SK-N-DZ (cell line): ENCODE measurements at regions not wholly inside any gene's neighbourhood (a gene's known extent, or its start where the extent isn't known, plus 50 kb on each side); places are given as distances from the start of the nearest gene placed in this dataset.

Experiments used
- DNase-seq: peaks from one replicate; pipeline ENCODE4 v3.0.0-alpha.2; 2015; ENCODE audit warnings: low spot score

DNA sequence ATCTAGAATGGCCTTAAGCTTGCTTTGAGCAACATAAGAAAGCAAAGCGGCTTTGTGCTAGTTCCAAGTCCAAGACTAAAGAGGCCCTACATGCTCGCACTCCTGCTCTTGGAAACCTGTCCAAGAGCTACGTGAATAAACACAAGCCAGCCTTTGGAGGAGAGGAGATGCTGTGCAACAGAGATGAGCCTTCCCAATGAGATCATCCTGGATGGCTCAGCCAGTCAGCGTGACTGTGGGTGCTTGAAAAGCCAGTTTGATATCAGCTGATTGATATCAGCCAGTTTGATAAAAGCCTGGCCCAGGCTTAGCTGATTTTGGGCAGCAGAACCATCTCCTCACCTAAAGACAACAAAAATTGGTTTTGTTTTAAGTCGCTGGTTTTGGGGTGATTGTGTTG lies 481.0 kb upstream of the DSEL start:
- DNase-seq: no peak

GRCh38 chr18:67995769-67996168 lies 479.2 kb upstream of the DSEL start:
- no peak for DNase-seq

- DNase-seq: no peak
Observed at GRCh38 chr18:67980241-67980640, 463.7 kb upstream of the DSEL start.

DNA sequence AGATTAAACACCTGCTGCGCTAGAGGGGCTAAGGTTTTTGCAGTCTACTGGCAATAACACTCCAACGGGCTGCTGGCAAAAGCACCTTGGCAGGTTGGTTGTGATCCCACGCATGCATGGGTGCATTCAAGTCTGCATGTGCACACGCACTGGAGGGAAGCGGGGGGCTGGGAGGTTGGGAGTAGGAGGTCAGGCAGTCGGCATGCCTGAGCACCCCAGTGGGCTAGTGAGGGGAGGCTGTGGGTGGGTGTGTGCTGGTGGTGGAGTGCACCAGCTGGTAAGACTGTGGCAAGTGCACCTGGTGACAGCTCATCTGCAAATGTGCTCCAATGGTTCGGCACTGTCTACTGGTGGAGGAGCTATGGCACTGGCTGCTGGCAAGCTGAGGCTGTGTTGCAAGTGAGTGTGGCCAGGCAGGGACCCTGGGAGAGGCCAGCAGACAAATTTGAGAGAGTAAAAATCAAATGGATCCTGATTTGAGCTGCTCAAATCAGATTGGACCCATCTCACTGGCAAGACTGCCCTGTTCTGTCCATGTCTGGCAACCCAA lies 460.6 kb upstream of the DSEL start:
- no peak for DNase-seq

GRCh38 chr18:67973916-67974315 lies 457.4 kb upstream of the DSEL start:
- DNase-seq: no peak

DNA sequence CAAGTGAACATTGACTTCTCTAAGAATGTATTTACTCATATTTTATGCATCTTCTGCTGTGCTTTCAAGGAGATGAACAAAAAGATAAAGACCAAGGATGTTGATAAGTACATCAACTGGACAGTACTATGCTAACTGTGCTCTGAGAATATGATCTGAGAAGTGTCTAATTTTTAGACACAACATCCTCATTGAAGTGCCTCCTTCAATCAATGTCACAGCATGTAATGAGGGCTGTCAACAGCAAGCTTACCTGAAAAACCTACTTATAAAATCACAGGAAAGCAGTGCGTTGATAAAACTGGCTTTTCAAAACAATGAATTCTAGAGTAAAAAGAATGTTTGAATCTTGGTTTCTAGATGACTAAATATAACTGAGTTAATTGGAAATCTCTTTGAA lies 452.9 kb upstream of the DSEL start:
- no peak for DNase-seq

DNA sequence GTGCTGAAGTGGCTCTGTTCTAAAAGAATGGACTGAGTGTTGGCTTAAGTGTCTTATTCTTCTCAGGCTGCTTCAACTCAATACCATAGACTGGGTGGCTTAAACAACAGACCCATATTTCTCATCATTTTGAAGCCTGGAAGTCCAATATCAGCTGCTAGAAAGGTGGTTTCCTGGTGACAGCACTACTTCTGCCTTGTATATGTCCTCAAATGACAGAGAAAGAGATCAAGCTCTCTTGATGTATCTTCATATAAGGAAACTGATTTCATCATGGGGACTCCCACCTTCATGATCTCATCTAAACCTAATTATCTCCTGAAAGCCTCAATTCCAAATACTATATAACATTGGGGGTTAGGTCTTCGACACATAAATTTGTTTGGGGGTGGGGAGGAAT lies 449.7 kb upstream of the DSEL start:
- DNase-seq: no peak

GRCh38 chr18:67964462-67964861 lies 447.9 kb upstream of the DSEL start:
- DNase-seq: no peak

- no peak for DNase-seq
Observed at GRCh38 chr18:67961701-67962440, 445.4 kb upstream of the DSEL start.

DNA sequence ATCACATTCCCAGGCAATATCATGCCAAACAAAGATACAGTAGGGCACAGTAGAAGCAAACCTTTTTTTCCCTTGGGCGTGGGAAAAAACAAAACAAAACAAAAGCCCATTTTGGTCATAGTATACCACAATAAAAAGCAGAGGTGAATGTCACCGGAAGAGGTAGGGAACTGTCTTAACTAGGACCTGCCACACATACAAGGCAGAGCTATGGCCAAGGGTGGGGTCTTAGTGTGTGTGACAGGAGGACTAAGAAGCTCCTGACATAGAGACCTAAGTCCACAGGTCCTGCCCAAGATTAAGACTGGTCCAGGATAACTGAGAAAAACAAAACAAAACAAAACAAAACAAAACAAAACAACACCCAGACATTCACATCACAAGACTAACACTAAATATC lies 441.2 kb upstream of the DSEL start:
- DNase-seq: no peak

- peak; percentile 6 for DNase-seq
Observed at GRCh38 chr18:67954594-67954993, 438.1 kb upstream of the DSEL start.

GRCh38 chr18:67951137-67951536 lies 434.6 kb upstream of the DSEL start:
- DNase-seq: no peak

DNA sequence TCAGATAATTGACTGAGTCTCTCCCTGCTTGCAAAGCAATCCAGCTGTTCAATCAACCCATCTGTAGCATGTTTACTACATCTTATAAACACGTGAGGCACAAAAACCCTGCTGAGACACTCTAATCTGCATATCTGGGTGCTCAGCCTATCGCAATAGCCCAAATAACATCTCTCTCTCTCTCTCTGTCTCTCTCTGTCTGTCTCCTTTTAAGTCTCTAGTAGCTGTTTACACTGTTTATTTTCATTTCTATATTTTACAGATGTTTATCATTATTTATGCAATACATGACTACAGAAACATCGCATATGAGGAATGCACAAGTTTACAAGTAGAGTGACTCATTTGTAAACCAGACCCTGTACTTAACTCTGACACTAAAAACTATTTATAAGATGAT lies 422.1 kb upstream of the DSEL start:
- no peak for DNase-seq

DNA sequence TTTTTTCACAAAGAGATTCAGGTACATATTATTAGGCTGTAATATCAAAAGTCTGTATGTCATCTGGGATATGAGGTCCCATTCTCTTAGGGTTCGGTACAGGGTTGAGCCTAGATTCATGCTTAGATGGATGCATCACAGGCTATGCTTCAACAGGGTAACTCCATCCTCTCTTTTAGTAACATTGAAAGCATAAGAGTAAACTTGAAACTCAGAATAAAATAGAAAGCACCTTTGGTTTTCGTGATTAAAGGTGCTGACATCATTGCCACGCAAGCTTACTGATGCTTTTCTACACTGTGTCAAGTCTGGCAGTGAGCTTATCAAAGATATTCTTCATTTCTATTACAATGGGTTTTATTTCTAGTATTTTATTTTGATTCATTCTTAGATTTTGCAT lies 419.1 kb upstream of the DSEL start:
- no peak for DNase-seq

DNA sequence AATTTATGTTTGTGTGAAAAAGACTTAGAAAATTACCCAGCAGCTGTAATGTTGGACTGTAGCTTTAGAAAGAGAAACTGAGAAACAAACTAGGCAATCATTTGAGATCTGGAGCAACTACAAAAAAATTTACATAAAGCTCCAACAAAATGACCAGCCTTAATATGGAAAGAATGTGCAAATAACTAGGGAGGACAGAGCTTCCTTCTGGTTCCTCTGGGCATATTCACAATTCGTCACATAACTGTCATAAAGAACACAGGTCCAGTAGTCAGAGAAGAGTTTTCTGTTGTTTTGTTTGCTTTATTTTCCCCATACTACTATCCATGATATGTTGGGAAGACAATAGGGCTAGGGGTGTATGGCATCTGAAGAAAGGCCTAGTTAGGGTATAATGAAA lies 416.8 kb upstream of the DSEL start:
- DNase-seq: no peak

GRCh38 chr18:67932271-67932670 lies 415.8 kb upstream of the DSEL start:
- no peak for DNase-seq

DNA sequence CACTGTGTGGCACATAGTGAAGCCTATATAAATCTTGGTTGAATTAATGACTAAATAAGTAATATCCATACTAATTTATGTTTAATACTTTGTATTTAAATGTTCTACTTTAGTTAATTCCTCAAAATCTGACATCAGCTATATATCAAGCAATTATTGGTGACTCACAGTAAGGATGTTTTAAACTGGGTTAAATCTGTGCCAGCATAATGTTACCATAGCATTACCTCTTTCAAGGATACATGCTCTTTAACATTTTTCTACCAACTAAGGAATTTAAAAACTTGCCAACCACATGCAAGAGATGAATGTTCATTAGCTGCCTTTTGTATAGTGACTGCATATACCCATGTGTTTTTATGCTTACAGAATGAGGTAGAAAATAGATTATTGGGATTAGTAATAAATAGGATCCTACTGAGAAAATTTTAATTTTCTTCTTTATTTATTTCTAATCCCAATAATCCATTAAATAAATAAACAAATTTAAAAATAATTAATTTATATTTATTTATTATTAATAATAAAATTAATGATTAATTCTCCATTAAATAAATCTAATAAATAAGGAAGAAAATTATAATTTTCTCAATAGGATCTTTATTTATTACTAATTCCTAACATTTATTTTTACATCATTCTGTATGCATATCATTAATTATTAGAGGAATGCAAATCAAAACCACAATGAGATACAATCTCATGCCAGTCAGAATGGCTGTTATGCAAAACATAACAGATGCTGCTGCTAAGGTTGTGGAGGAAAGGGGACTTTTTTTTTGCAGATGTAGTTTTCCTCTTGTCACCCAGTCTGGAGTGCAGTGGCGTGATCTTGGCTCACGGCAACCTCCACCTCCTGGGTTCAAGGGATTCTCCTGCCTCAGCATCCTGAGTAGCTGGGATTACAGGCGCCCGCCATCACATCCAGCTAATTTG lies 410.7 kb upstream of the DSEL start:
- no peak for DNase-seq

DNA sequence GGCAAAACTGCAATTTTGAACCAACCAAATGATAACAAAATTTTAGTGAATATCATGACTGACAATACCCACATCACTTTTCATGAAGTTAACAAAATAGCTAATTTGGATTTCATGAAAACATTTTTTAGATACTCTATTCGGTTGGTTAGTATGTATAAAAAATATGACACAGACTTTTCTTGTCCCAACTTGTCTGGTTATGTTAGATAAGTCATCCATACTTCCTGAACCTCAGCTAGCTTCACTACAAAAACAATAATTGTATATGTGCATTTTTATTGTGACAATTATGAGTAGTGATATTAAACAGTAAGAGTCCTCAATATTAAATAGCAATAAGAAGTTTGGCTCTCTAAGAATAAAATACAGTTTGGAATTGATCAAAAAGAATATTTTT lies 408.1 kb upstream of the DSEL start:
- DNase-seq: no peak

DNA sequence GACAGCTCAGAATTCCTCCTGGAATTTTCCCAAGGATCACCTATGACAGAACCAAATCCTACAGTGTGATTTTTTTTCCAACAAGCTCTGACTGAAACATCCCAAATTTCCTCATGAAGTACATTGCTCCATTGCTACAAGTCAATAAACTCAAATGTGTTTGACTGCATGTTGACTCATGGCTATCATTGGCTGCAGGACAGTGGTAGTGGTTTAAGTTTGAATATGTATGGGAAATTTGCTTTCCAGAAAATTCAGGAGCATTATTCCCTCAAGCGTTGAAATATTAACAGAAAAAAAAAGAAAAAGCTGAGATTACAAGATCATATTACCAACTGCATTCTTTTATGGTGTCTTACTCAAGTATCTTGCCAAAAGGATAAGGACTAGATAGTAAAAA lies 402.8 kb upstream of the DSEL start:
- DNase-seq: no peak

GRCh38 chr18:67916097-67916496 lies 399.6 kb upstream of the DSEL start:
- DNase-seq: peak; percentile 21

DNA sequence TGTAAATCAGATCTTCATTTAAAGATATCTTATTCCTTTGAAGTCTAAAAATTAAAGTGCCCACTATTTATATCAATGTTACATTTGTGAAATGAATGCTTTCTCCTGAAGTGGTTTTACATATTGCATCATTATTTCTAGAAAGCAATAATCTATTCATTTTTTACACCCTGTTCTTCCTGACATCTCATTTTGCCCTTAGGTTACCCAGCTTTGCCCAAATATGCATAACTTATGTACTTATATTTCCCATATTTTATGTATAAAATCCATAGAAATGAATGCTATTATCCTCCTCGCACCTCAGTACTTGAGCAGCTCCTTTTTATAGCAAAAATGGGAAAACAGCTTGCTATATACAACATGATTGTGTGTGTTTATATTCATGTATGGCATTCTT lies 396.5 kb upstream of the DSEL start:
- no peak for DNase-seq

- DNase-seq: no peak
Observed at GRCh38 chr18:67901573-67901972, 385.1 kb upstream of the DSEL start.

DNA sequence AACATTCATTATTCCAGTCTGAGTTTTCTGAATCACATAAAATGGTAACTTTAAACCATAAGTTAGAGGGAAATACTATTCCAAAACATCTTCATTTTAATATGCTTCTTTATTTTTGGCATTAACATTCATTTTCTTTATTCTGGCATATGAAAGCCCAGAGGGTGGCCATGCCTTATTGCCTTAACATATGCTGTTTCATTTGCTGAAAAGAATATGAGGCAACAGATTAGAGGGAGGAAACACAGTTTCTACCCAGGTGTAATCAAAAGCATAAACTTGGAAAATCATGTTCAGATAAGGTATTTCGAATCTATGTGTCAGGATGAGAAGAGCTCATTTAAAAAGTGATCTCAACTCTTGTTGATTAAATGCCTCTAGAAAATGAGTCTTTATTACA lies 379.9 kb upstream of the DSEL start:
- no peak for DNase-seq
